HG03066 (cell line): ENCODE measurements at regions not wholly inside any gene's neighbourhood (a gene's known extent, or its start where the extent isn't known, plus 50 kb on each side); places are given as distances from the start of the nearest gene placed in this dataset.
A peak's percentile ranks its signal among the peaks of the same experiment; 100 is the strongest.
"Not testable (repeated sequence)": the region's sequence is repeated elsewhere in the genome, so short reads cannot be mapped to it uniquely, and the experiment has no call there.

ENCODE experiments used
- ATAC-seq: cut with Tn5 transposase; IDR thresholded peaks from one replicate; pipeline ENCODE4 v1.9.1; 2021; ENCODE audit warnings: low read depth; ENCODE audit not compliant: unreplicated experiment

DNA sequence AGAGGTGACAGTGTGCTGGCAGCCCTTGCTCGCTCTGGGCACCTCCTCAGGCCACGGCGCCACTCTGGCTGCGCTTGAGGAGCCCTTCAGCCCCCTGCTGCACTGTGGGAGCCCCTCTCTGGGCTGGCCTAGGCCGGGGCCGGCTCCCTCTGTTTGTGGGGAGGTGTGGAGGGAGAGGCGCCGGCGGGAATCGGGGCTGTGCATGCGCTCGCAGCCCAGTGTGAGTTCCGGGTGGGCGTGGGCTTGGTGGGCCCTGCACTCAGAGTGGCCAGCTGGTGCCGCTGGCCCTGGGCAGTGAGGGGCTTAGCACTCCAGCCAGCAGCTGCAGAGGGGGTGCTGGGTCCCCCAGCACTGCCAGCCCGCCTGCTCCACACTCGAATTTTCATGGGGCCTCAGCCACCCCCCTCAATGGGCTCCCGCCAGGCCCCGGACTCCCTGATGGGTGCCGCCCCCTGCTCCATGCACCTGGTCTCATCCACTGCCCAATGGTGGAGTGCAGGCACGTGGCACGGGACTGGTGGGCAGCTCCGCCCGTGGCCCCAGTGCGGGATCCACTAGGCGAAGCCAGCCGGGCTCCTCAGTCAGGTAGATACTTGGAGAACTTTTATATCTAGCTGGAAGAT lies 96.7 kb upstream of the BET1 start:
- ATAC-seq = no peak

DNA sequence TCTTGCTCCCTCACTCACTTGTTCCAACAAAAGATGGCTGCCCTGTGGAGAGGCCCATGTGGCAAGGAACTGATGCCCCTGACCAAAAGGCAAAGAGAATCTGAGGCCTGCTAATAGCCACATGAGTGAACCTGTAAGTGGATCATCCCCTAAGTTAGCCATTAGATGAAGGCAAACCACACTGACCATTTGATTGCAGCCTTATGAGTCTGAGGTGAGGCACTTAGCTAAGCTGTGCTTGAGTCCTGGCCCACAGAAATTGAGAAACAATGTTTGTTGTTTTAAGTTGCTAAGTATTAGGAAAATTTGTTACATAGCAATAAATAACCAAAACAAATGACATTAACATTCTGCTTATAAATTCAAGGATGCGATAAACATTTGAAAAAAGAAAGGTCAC lies 100.1 kb upstream of the BET1 start:
- ATAC-seq = no peak

GRCh38 chr7:94109556-94109955 lies 105.4 kb upstream of the BET1 start:
- ATAC-seq = no peak

GRCh38 chr7:94111009-94111408 lies 106.9 kb upstream of the BET1 start:
- ATAC-seq = no peak

DNA sequence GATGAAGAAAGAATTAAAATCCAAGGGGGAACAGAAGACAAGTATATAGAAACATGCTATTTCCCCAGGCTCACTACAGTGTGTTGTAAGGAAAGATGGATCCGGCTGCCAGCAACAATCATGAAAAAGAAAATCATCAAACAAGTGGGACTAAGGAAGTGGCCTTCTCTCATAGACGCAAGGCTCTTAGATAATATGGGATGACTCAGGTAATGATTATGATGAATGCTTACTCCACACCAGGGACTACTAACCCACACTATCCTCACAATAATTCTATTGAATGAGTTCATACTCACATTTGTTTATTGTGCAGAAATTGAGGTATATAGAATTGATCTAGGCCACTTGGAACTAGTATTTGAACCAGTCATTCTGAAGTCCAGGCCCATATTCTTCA lies 111.2 kb upstream of the BET1 start:
- ATAC-seq = no peak

- no peak for ATAC-seq
These were observed 119.0 kb upstream of the BET1 start for GRCh38 chr7:94123136-94123535.

GRCh38 chr7:94127026-94127425 lies 122.9 kb upstream of the BET1 start:
- ATAC-seq = no peak

GRCh38 chr7:94128072-94128471 lies 123.9 kb upstream of the BET1 start:
- no peak for ATAC-seq

DNA sequence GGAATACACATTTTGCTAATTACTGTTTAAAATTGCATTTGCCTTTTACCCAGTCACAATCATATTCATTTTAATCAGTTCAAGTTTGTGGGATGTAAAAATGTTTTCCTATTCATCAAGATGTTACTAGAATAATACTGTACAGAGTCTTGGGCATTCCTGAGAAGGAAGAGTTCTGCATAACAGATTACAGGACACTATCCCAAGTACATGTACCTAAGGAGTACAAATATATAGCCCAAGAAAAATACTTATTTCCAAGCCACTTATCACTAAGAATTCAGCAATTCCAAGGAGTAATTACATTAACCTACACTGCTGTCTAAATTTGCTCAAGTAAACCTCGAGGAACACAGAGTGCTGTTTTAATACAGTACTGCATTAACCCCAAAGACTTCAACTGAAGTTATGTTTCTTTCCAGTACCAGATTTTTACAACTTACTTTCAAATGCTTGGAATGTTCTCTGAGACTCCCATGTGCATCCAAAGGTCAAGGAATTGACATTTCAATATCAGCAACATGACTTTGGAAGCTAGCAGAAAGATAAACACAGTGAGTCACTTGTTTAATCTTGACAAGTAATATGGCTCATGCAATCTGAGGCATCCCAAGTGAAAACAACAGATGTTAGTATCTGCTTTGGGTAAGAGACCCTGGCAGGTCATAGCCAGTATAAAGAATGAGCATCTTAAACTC lies 125.4 kb upstream of the BET1 start:
- no peak for ATAC-seq

DNA sequence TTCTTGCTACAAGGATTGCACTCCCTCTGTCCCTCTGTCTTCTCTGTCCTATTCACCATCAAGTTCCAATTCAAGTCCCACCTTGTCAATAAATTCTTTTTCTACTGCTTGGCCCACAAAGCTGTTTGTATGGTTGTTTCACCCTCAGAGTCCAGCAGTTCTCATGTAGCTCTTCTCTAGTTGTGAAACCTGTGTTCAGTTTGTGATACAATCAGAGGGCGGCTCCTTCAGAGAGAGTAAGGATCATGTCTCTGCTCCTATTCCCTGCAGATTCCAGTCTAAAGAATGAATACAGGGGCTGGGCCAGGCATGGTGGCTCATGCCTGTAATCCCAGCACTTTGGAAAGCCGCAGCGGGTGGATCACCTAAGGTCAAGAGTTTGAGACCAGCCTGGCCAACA lies 126.6 kb upstream of the BET1 start:
- ATAC-seq = no peak

GRCh38 chr7:94133460-94133859 lies 129.3 kb upstream of the BET1 start:
- peak; percentile 55 for ATAC-seq

- no peak for ATAC-seq
These were observed 131.0 kb upstream of the BET1 start for GRCh38 chr7:94135180-94135579.

- ATAC-seq = no peak
These were observed 138.1 kb upstream of the BET1 start for GRCh38 chr7:94142281-94142680.

DNA sequence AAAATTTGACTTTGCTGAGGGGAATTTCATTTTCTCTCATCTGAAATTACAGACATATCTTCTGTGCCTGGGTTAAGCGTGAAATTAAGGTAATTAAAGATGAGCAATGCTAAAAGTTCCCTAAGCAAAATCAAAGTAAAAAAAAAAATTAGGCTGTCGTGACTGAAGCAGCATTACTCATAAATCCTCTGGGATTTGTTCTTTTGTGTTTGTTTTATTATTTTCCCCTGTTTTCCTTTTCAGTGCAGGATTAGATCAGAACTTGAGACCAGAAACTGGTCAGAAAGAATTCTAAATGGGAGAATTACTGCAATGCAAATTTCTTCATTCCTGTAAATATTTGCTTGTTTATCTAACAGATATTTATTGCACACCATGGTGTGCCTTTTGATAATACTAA lies 141.4 kb upstream of the BET1 start:
- ATAC-seq = no peak

DNA sequence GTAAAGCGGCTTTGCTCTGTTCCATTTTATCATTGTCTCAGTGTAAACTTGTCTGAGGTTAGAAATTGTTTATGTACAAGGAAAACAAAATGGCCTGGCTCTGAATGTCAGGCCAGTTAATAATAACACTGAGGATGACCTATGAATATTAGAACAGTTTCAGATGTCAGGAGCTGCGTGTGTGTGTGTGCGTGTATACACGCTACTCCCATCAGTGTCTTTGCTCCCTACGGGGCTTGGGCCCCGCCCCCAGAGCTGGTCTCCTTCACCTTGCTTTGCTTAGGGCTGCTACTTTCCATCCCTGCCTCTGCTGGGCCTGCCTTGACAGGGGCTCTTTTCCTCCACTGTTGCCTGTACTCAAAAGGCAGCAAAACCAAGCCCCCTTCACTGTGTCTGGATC lies 142.3 kb upstream of the BET1 start:
- no peak for ATAC-seq

DNA sequence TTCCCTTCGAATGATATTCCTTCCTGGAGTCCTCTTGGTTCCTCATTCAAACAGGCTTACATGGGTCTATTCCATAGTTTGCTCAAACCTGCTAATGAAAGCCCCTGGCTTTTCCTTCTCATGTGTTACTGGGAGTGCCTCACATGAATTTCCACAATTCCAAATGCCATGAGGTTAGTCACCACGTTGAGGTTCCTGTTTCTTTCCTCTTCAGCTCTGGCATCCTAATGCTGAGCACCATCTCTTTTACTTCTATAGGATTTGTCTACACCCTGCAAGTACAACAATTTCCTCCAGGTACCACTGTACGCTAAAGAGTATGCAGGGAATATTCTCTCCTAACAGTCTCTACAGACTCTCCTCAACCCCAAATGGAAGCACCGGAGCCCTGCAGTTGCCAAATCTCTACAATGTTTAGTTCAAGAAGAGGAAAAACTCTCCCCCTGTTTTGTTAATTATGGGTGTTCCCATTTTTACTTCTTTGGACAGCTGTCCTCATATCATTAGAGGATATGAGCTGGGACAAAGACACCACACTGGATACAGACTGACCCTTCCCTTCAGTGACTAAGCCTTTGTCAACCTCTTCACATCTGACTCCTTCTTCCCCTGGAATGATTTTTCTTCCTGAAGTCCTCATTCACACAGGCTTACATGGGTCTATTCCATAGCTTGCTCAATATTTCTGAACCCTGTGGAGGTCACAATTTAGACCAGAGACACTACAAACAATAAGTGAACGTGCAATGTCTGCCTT lies 145.8 kb upstream of the BET1 start:
- no peak for ATAC-seq

DNA sequence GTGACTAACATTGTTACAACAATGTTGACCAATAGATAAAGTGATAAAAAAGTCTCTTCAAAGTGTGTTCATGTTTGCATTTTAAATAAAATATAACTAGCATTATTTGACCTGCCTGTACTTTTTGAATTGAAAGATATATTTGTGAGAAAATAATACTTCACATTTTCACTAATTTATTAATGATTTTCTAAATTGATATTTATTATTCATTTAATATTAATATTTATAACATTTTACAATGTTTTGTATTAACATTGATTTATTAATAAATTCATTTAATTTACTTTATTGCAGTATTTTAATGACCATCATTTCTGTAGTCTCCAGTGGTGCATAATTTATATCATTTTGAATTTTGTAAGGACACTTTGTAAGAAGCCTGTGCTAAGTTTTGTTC lies 150.0 kb upstream of the BET1 start:
- ATAC-seq = no peak

DNA sequence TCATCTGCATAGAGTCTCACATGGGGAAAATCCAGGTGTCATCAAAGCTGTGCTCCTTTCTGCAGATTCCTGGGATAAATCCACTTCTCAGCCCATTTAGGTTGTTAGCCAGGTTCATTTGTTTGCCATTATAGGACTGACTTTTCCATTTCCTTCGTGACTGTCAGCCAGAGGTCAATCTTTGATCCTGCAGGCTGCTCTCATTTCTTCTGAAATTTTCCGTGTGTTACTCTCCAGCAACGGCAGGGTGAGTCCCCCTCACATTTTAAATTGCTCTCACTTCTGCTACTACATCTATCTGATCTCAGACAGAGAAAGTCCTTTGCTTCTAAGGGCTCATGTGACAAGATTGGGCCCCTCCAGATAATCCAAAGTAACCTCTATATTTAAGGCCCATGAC lies 150.7 kb upstream of the BET1 start:
- no peak for ATAC-seq

DNA sequence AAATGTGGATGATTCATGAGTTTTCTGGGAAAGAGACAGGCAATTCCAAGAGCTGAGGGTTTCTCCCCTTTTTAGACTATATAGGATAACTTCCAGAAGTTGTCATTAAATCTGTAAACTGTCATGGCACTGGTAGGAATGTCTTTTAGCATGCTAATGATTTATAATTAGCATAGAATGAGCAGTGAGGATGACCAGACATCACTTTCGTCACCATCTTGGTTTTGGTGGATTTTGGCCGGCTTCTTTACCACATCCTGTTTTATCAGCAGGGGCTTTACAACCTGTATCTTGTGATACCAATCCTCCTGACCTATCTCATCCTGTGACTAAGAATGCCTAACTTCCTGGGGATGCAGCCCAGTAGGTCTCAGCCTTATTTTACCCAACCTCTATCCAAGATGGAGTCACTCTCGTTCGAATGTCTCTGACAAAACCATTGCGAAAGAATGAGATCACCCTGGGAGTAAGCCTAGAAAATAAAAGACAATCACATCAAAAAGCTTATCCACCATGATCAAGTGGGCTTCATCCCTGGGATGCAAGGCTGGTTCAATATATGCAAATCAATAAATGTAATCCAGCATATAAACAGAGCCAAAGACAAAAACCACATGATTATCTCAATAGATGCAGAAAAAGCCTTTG lies 153.6 kb upstream of the BET1 start:
- ATAC-seq = not testable (repeated sequence)

DNA sequence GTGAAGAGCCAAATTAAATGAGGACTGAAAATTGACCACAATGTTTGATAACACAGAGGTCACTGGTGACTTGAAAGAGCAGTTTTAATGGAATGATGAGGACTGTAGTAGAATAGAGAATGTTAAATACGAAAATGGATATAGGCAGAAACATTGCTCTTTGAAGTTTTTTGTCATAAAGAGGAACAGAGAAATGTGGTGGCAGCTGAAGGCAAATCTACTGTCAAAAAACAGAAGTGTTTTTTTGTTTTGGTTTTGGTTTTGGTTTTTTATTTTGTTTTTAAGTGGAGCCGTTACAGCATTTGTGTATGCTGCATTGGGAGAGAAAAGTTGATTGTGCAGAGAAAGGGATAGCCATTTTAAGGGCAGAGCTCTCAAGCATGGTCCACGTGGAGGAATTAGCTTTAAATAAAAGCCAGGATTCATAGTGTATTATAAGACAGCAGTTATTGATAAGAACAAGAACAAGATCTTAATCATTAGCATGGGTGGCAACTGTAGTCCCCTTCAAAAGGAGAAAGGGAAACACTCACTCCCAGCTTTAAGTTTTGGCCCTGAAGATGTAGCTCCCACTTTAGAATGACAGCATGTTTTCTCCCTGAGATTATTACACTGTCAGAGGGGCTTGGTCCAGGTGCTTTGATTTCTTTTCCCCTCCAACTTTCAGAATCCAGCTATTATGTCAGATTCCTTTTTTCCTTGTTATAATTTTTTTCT lies 156.7 kb upstream of the BET1 start:
- ATAC-seq = peak; percentile 97

DNA sequence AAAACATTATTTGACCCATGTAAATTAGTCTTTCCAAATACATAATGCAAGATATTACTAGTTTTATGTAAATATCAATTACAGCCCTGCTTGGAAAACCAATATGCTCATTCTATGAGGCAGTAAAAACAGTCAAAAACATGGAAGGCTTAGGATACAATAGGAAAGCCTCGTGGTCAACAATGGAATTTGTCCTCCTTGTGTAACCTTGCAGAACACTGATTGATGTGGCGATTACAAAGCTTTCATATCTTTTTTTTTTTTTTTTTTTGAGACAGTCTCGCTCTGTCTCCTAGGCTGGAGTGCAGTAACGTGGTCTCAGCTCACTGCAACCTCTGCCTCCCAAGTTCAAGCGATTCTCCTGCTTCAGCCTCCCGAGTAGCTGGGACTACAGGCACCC lies 157.3 kb upstream of the BET1 start:
- no peak for ATAC-seq
